Colonic mucosa (tissue), 4 donors: ENCODE measurements at regions not wholly inside any gene's neighbourhood (a gene's known extent, or its start where the extent isn't known, plus 50 kb on each side); places are given as distances from the start of the nearest gene placed in this dataset.

Experiments
- DNase-seq: peaks from one replicate; pipeline ENCODE4 v3.0.0-alpha.2; 2020
- H3K27ac ChIP-seq: fragments of 200-600 bp; one replicate; pipeline ENCODE4 v1.8.0; 2021
- H3K27me3 ChIP-seq: fragments of 200-600 bp; one replicate; pipeline ENCODE4 v1.8.0; 2021
- H3K36me3 ChIP-seq: fragments of 200-600 bp; one replicate; pipeline ENCODE4 v1.8.0; 2021
- H3K4me1 ChIP-seq: fragments of 200-600 bp; one replicate; pipeline ENCODE4 v1.8.0; 2021; ENCODE audit warnings: mild to moderate bottlenecking
- H3K4me3 ChIP-seq: fragments of 200-600 bp; one replicate; pipeline ENCODE4 v1.8.0; 2021
- H3K9ac ChIP-seq, 2 donors: one replicate each; pipeline ENCODE4 v1.7.0; 2013; ENCODE audit warnings: control low read depth in 2 of 2, low read depth in 2 of 2, low read length in 2 of 2
- H3K9me3 ChIP-seq: fragments of 200-600 bp; one replicate; pipeline ENCODE4 v1.8.0; 2021
- intact Hi-C: fragments of 100-400 bp; cut with DNase I; formaldehyde crosslinking; loops from one replicate; pipeline ENCODE4 v1.14.1; 2022
- TF ChIP-seq, protein P1 (sequence below): fragments of 200-600 bp; IDR thresholded peaks from one replicate; pipeline ENCODE4 v1.8.0; 2022; ENCODE audit warnings: antibody characterized with exemption, mild to moderate bottlenecking
- donor health status: healthy.
- donor health status: DM: no; HTN: no; CAD: no.
- donor health status: DM: no; HTN: no; CAD: no.

DNA sequence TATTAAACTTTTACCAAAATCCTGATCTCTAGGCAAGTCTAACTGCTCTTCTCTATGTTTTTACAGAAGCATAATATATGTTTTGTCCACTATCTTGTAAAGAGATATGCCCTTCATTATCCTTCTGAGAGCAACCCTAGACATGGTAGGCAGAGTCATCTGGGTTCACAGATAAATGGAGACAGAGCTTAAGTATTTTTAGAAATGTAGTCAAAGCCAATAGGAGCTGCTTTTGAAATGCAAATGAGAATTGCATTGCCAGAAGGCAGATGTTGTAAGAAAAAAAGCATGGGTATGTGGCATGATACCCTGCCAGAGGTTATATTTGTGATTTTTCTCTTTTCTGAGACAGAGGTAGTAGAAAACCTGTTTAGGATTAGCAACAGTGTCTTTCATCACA lies 964.8 kb downstream of the SORCS3 start:
- intact Hi-C loops = no loop called here
- no peak for DNase-seq
- H3K4me1 ChIP-seq = no peaks in the 10 kb centered on the region
- H3K9ac ChIP-seq = no peak overlapping the region
- TF ChIP-seq, protein P1, sequence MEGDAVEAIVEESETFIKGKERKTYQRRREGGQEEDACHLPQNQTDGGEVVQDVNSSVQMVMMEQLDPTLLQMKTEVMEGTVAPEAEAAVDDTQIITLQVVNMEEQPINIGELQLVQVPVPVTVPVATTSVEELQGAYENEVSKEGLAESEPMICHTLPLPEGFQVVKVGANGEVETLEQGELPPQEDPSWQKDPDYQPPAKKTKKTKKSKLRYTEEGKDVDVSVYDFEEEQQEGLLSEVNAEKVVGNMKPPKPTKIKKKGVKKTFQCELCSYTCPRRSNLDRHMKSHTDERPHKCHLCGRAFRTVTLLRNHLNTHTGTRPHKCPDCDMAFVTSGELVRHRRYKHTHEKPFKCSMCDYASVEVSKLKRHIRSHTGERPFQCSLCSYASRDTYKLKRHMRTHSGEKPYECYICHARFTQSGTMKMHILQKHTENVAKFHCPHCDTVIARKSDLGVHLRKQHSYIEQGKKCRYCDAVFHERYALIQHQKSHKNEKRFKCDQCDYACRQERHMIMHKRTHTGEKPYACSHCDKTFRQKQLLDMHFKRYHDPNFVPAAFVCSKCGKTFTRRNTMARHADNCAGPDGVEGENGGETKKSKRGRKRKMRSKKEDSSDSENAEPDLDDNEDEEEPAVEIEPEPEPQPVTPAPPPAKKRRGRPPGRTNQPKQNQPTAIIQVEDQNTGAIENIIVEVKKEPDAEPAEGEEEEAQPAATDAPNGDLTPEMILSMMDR = no peak
- no peaks in the 10 kb centered on the region for H3K9me3 ChIP-seq
- H3K27me3 ChIP-seq = no peaks in the 10 kb centered on the region
- no peak overlapping the region for H3K27ac ChIP-seq
- H3K4me3 ChIP-seq = no peak overlapping the region
- no peaks in the 10 kb centered on the region for H3K36me3 ChIP-seq

GRCh38 chr10:105605104-105605503 lies 964.0 kb downstream of the SORCS3 start:
- no peak overlapping the region for H3K4me3 ChIP-seq

DNA sequence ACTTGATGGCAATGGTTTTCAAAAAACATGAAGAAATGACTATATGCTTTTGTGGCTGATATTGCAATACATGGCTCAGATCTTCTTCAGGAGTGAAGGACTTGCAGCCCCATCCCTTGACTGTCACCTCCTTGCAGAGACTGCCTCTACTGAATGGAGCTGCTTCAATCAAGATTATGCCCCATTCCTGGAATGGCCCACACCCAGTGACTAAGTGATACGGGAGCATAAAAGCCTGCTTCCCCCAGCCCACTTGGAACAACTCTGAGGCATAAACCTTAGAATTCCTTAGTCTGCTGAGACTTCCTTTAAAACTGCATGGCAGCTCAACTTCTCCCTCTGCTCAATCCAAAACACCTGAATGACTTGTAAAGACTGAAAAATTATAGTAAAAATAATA lies 957.1 kb downstream of the SORCS3 start:
- TF ChIP-seq, protein P1 = no peak
- no peak overlapping the region for H3K27ac ChIP-seq
- no peak for DNase-seq
- no peaks in the 10 kb centered on the region for H3K4me1 ChIP-seq
- no peak overlapping the region for H3K4me3 ChIP-seq
- no peaks in the 10 kb centered on the region for H3K36me3 ChIP-seq
- H3K9ac ChIP-seq = no peak overlapping the region
- intact Hi-C loops = no loop called here
- H3K9me3 ChIP-seq = no peaks in the 10 kb centered on the region
- H3K27me3 ChIP-seq = no peaks in the 10 kb centered on the region

More at GRCh38 chr10:105605104-105605503, 964.0 kb downstream of the SORCS3 start:
- H3K4me1 ChIP-seq = no peaks in the 10 kb centered on the region
- H3K27ac ChIP-seq = no peak overlapping the region
- H3K9ac ChIP-seq = no peak overlapping the region
- H3K9me3 ChIP-seq = no peaks in the 10 kb centered on the region
- H3K36me3 ChIP-seq = no peaks in the 10 kb centered on the region
- intact Hi-C loops = no loop called here
- no peaks in the 10 kb centered on the region for H3K27me3 ChIP-seq
- no peak for DNase-seq
- TF ChIP-seq, protein P1 = no peak

DNA sequence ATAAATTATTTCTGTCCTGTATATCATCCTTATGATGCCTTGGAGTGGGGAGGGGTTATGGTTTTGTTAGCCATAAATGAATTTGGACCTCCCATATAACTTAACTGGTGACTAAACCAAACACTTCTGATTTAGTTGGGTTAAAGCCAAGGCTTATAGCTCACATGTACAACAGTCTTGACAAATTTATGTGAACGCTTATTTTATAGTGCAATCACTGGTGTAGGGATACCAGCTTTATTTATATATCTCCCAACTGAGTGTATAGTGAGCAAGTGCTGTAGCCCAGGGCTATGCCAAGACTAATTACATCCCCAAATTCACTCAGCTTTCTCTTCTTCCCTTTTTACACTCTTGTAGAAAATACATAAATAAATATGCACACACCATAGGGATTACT lies 956.2 kb downstream of the SORCS3 start:
- H3K4me3 ChIP-seq = no peak overlapping the region
- H3K36me3 ChIP-seq = no peaks in the 10 kb centered on the region
- no peak for DNase-seq
- H3K27ac ChIP-seq = no peak overlapping the region
- intact Hi-C loops = no loop called here
- H3K4me1 ChIP-seq = no peaks in the 10 kb centered on the region
- H3K9me3 ChIP-seq = no peaks in the 10 kb centered on the region
- no peaks in the 10 kb centered on the region for H3K27me3 ChIP-seq
- no peak overlapping the region for H3K9ac ChIP-seq
- TF ChIP-seq, protein P1 = no peak

DNA sequence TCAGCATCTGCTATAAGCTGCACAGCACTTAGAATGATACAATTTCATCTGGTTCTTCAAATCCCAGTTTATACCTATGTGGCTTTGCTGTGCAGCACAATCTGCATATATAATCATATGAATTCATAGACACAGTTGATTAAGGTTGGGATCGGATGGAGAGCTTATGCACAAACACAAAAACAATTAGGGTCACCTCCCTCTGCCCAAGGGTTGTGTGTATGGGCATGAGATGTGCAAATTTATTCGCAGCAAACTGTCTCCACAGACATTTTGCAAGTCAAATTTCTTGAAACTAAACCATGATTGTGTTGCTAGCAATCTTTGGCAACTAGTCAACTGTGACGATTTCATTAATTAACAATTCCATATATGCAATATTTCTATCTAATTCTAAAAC lies 955.7 kb downstream of the SORCS3 start:
- Histone ChIP-seq H3K9me3 (no peaks in the 10 kb centered on the region), H3K27me3 (no peaks in the 10 kb centered on the region), H3K36me3 (no peaks in the 10 kb centered on the region), H3K9ac (no peak overlapping the region), H3K4me1 (no peaks in the 10 kb centered on the region), H3K27ac (no peak overlapping the region), H3K4me3 (no peak overlapping the region)
- intact Hi-C loops = no loop called here
- TF ChIP-seq, protein P1 = no peak
- no peak for DNase-seq

- intact Hi-C loops = no loop called here
These were observed 953.2 kb downstream of the SORCS3 start for GRCh38 chr10:105594296-105594695.

More at GRCh38 chr10:105594296-105594695, 953.2 kb downstream of the SORCS3 start:
- no peak overlapping the region for H3K9ac ChIP-seq
- TF ChIP-seq, protein P1 = no peak
- no peak overlapping the region for H3K27ac ChIP-seq
- no peak for DNase-seq
- H3K4me3 ChIP-seq = no peak overlapping the region
- no peaks in the 10 kb centered on the region for H3K4me1 ChIP-seq
- H3K27me3 ChIP-seq = no peaks in the 10 kb centered on the region
- H3K36me3 ChIP-seq = no peaks in the 10 kb centered on the region
- no peaks in the 10 kb centered on the region for H3K9me3 ChIP-seq
